G401.6 (cell line): ENCODE measurements at regions not wholly inside any gene's neighbourhood (a gene's known extent, or its start where the extent isn't known, plus 50 kb on each side); places are given as distances from the start of the nearest gene placed in this dataset.
"Not testable (repeated sequence)": the region's sequence is repeated elsewhere in the genome, so short reads cannot be mapped to it uniquely, and the experiment has no call there.

ENCODE experiments used
- FAIRE-seq: peaks from 2 replicates; lab custom pipeline; 2012; peaks lifted over from hg19 to GRCh38; lab: Jason Lieb, UNC

DNA sequence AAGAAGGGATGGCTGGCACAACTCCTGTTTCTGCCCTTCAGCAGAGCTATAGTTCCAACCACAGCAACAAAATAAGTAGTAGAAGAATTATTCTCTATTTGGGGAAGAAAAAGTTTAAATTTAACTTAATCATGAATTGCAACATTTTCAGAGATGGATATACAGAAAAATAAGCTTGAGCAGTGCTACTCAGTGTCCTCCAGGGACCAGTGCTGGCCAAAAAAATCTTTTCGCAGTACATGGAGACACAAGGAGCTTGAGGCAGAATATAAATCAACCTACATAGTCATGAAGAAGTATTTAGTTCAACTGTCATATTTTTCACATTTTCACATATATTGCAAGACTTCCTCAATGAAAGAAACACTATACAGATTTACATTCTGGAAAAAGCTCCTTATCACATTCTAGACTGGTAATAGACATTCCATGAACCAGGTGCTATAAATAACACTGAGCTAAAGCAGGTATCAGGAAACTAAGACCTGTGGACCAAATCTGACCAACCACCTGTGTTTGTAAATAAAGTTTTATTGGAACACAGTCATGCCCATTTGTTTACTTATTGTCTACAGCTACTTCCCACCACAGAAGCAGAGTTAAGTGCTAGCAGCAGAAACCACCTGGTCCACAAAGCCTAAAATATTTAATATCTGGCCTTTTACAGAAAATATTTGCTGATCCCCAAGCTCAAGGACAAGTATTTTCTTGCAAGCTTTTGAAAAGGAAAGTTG lies 101.9 kb downstream of the RGS21 start:
- no peak for FAIRE-seq

DNA sequence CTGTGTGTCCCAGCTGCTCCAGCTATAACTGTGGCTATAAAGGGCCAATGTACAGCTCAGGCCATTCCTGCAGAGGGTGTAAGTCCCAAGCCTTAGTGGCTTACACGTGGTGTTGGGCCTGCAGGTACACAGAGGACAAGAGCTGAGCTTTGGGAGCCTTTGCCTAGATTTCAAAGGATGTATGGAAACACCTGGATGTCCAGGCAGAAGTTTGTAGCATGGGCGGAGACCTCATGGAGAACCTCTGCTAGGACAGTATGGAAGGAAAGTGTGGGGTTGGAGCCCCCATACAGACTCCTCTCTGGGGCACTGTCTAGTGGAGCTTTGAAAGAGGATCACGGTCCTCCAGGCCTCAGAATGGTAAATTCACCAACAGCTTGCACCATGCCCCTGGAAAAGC lies 113.9 kb downstream of the RGS21 start:
- FAIRE-seq = no peak

DNA sequence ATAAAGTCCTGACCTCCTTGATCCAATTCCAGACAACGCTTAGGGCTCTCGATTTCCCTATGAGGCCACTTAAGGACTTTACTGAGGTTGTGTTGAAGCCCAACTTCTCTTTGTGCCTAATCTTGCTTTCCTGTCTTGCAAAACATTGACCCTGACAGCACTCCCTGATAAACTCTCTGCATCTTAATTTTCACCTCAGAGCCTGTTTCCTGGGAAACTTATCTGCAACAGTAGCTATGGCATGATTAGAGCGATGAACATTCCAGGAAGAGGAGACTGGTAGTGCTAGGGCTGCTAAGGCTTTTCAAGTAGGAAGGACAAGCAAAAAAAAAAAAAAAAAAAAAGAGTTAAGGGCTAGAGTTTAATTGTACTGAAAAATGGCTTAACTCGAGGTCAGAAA lies 118.9 kb downstream of the RGS21 start:
- no peak for FAIRE-seq

DNA sequence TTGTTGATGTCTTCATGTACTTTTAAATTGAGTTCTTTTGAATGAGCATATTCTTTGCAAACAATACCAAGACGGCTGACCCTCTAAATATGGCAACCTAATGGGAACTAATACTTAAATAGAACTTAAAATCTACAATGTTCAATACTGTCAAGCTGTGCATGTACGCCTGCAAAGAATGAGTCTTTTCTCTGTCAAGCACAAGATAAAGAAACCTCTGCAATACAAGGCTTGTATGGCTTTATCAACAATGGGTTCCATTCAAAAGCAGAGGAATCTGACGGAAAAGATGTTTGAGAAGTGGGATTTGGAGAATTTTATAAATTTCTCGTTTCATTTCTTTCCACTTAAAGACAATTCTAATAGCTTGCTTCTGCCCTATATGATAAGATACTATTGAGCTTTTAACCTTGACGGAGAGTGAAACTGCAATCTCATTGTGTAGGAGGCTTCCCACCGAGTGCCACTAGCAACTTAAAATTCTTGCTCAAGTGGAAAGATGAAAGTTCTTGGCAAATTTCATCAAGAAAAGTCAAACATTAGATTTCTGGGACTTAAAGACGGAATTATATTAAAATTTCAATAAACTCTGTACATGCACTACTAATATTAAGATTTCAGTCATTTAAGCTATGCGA lies 119.8 kb downstream of the RGS21 start:
- no peak for FAIRE-seq

DNA sequence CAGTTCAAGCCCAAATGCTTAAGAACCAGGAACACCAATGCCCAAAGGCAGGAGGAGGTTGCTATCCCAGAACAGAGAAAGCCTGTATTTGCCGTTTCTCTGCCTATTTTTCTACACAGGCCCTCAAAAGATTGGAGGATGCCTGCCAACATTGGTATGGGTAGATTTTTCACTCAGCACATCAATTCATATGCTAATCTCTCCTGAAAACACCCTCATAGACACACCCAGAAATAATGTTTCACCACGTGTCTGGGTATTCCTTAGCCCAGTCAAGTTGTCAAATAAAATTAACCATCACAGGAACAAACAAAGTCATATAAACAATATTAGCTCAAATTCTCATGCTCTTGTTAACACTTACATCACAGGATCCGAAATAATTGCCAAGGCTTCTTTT lies 121.9 kb downstream of the RGS21 start:
- FAIRE-seq = no peak

DNA sequence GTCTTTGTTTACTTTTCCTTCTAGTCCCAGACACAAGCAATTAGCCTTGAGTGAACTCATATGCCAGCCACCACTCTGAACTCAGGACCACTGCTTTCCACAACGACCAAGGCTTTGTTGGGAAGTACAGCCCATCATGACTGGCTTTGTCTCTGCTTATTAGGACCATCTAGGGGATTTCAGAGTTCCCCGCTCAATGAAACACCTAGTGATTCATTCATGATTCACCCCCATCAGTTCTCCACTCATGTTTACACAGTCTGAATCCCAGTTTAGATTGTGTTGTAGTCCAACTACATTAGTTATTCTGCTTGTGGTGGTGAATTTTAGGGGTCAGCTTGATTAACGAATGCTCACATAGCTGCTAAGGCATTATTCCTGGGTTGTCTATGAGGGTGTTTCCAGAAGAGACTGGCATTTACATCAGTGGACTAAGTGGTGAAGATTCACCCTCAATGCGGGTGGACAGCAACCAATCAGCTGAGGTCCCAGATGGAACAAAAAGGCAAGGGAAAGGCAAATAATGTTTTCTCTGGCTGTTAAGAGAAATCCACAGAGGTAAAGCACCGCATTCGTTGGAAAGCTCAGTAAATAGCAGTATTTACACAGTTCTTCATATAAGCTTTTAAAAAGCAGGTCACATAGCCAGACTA lies 122.7 kb downstream of the RGS21 start:
- no peak for FAIRE-seq

DNA sequence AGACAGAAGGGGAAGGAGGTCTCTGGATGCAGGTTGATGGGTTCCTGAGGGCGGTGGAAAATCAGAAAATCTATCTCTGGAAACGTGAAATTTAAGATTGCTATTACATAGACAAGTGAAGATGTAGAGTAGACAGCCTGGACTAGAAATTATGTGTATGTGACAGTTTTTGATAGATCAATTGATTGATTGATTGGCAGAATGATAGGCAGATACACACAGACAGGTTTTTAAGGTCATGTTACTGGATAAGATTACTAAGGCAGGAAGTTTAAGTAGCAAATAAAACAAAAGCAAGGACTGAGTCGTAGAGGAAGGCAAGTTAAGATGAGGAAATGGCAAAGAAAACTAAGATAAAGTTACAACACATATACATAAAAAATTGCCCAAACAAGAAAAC lies 124.7 kb downstream of the RGS21 start:
- no peak for FAIRE-seq

DNA sequence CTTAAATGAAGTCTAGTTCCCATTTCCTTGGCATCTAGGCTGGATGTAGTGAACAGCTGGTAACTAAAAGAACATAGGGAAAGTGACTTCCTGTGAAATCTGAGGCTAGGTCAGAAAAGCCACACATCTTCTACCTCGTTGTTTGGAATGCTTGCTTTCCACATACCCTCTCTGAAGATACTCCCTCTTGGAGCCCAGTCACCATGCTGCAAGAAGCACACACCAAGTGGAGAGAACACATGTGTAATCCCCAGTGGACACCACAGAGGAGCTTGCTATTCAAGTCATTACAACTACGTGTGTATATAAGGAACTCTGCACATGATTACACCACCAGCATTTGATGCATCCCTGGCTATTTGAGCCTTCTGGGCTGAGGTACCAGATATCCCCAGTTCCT lies 125.9 kb downstream of the RGS21 start:
- FAIRE-seq = no peak

DNA sequence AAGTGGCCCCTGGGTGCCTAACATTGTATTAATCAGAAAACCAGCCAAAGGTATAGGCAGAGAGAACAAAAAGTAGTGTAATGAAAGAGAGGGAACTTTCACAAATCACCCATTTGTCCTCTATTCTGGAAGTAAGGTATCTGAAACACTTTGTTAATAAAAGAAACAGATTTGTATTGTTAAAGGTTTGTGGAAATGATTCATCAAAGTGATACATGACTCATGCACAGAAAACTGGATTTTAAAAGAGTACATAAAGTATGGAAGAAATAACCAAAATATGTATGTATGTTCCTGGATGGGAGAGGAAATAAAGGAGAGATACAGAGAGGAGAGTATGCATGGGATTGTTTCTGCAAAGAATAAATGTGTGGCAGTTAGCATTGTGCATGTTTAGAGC lies 126.8 kb downstream of the RGS21 start:
- FAIRE-seq = no peak

DNA sequence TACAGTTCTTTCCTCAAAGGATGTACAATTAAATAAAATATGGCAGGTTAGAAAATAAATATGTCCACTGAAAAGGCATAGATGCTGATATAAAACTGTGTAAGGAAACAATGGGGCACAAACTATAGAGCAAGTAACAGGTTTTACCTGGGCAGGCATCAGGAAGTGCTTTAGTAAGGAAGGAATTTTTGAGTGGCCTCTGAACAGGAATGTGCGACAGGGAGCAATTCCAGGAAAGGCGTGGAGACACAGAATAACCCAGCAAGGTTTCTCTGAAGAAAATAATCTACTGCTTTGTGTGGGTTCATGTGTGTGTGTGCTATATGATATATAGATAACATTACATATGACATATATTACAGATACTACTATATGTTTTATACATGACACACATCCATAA lies 128.4 kb downstream of the RGS21 start:
- FAIRE-seq = no peak

DNA sequence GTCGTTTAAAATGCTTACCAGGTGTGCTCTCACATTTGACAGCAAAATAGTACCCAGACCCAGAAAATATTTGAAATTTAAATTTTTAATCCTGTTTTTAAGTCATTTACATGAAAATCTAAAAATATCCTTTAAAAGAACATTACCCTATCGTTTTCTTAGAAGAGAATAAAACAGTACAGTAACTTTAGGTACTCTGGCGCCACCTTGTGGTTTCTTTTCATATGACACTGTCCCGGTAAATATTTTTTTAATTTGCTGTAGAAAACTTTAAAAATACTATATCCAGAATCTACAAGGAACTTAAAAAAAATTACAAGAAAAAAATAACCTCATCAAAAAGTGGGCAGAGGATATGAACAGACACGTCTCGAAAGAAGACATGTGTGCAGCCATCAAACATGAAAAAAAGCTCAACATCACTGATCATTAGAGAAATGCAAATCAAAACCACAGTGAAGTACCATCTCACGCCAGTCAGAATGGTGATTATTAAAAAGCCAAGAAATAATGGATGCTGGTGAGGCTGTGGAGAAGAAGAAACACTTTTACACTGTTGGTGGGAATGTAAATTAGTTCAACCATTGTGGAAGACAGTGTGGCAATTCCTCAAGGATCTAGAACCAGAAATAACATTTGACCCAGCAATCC lies 129.2 kb downstream of the RGS21 start:
- peak; percentile 98 for FAIRE-seq

DNA sequence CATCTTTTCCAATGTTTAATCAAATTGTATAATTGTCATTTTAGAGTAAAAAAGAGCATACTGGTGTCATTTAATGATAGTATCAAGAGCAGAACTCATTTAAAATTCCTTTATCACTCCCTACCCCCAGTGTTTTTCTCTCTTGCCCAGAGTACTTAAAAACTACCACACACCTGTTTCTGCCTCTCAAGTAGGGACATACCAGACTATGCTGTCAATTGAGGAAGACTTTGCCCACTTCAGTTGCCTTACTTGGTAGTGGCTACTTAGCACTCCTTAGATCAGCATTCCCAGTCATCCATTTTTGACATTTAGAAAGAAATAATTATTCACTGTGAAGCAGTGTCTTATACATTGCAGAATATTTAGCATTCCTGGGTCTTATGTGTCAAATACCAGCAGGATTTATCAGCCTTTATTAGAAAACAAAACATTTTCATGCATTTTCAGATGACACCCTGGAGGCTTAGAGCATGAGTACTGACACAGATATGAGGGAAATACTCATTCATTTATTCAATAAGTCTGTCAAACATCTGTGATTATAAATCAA lies 127.5 kb upstream of the RGS1 start:
- no peak for FAIRE-seq

DNA sequence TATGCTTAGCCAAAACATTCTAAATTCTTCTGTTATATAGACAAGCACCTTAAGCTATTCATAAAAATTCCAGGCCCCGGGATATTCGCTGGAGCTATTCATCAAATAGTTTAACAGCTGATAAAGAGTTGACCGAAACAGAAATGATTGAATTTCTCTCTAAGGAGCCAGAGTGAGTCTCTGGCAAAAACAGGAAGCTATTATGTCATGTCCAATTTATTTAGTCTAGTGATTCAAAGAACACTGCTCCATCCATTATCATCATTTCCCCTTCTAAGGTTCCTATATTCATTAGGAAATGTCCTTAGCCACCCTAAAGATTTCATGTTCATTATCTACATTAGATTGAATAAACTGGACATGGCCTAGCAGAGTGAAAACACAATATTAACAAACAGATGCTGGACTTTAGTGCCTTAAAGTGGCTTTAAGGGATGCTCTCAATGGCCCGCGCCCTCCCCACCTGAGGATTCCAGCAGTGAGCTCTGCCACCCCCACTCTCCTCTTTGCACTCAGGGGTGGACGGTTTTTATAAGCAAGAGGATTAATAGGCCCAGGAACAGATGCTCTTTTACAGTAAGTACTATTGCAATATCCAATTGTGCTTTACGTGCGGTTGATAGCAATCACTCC lies 122.1 kb upstream of the RGS1 start:
- FAIRE-seq = no peak

DNA sequence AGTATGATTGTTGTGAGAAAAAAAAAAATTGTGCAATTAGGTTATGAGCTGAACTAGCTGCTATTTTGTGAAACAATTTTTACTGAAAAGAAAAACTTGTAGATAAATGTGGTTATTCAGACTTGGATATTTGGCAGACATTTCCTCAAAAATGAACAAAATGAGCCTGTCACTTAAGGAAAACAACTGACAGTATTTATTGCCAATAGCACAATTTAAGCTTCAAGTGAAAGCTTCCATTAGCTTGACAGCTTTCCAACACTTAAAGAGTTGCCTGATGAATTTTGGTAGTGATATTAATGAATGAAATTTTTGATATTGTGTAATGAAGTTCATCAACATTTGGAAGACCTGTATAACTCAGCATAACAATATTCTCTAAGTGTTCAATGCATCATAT lies 116.1 kb upstream of the RGS1 start:
- FAIRE-seq = no peak

DNA sequence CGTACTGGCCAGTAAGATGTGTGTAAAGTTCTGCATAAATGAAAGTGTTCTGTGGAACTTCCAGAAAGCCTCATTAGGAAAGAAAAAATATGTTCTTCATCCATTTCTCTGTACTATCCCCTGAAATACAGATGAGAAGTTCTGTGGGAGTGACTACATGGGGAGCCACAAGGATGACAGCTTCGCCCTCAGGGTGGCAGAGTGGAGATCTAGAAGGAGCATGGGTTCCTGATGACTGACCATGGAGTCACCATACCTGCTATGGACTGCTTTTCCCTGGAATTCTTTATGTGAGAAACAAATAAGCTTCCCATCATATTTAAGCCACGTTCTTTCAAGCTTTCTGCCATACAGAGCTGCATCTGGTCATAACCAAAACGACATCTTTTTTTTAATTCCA lies 113.9 kb upstream of the RGS1 start:
- FAIRE-seq = no peak

DNA sequence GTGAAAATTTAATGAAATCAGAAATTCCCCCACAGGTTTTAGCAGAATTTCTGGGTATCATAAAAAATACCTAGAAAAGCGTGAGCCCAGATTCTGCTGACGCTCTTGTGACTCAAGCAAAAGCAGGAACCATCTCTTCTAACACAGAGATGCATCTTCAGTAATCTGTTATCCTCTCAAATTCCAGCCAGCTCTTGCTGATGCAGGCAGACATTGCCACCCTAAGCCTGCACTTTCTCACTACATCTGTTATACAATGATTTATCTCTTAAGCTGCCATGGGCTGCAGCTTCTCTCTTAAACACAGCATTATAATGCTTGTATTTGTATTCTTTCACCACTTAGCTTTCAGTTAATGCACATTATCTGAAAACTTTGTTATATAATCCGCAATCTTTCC lies 113.0 kb upstream of the RGS1 start:
- FAIRE-seq = no peak

DNA sequence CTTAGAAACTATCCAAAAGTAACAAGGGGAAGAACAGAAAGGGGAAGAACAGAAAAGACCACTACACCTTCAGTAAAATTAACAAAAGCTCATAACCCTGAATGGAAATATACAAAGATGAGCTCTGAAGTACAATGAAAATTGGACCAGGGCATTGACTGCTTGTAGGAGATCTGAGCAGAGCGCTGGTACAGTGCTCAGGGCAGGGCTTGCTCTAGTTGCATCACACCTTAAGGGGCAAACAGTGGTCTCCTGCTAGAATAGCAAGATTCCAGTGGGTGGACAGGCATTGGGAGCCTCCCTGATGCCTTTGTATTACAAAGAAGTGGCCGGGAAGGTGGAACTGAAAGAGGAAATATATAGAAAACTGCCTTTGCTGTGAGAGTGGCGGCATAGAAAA lies 111.9 kb upstream of the RGS1 start:
- no peak for FAIRE-seq

DNA sequence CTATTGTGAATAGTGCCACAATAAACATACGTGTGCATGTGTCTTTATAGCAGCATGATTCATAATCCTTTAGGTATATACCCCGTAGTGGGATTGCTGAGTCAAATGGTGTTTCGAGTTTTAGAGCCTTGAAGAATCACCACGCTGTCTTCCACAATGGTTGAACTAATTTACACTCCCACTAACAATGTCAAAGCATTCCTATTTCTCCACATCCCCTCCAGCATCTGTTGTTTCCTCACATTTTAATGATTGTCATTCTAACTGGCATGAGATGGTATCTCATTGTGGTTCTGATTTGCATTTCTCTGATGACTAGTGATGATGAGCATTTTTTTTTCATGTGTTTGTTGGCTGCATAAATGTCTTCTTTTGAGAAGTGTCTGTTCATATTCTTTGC lies 110.4 kb upstream of the RGS1 start:
- not testable (repeated sequence) for FAIRE-seq

DNA sequence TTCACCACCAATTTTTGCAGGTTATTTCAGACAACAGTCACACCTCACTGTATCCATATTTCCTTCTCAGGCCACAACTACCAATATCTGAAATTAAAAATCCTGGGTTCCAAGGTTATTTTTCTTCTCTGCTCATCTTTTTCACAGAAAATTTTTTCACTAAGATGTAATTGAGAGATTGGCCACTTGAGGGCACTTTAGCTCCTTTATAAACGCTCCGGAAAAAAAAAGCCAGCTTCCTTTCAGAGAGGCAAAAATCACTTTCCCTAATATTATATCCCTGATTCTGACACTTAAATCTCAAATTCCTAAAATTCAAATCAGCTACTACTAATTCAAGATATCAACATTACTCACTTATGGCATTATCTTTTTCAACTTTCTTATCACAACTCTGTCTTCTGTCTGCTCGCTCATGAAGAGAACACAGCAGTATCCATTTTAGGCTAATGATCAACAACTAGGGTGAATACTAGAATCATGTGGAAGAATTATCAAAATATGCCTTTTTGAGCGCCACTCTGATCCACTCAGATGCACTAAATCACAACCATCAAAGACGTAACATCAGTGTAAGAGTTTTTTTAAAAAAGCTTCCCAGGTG lies 101.4 kb upstream of the RGS1 start:
- FAIRE-seq = peak; percentile 97

DNA sequence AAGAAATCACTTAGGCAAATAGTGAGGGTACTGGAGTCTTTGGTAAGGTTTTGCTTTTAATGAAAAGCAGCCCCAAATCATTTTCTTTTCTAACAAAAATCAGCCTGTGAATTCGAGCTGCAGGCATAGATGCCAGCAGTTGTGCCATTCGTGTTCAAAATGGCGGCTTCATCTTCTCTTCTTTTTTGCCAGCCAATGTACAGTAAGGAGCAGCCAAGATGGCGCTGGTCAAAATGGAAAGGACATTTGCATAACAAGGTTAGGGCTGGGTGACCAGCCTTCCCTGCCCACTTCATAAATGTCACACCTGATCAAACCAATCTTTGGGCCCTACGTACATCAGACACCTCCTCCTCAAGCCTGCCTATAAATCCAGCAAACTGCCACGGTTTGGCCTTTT lies 100.2 kb upstream of the RGS1 start:
- no peak for FAIRE-seq

DNA sequence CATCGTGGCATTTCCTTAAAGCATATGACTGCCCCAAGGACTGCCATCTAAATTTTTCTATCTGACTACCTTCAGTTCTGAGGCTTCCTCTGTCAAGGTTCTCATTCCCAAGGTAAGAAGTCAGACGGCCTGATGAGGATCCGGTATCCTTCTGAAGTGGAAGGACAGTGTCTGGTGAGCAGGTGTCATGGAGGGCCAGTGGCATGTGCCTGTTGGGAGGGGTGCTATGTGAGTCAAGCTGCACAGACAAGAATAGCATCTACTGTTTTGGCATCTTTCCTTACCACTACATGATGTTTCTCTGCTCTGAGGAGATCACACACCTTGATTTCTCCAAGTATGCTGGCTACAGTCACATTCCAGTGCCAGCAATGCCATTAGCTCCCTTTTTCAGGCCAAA lies 99.6 kb upstream of the RGS1 start:
- no peak for FAIRE-seq

DNA sequence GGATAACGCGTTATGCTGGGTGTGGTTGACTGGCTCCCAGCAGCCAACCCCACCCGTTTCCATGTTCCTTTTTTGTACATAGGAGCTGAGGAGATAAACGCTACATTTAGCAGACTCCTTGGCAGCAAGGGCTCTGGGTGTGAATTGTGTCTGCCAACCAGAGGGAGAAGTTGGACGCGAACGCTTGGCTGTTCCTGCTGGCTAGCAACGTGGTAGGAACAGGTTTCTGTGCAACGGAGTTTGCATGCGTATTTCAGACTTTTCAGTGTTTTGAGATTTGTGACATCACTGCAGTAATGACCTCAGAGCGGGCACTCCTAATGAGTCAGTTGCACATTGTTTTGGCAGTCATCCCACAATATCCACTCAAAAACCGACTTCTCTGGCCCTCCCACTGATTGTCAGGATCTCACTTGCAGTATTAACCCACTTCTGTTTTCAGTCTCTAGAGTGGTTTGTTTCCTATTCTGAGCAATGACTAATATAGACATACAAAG lies 98.7 kb upstream of the RGS1 start:
- FAIRE-seq = no peak
